ENCODE measurements at regions not wholly inside any gene's neighbourhood (a gene's known extent, or its start where the extent isn't known, plus 50 kb on each side); places are given as distances from the start of the nearest gene placed in this dataset.
"Not testable (repeated sequence)": the region's sequence is repeated elsewhere in the genome, so short reads cannot be mapped to it uniquely, and the experiment has no call there.

GRCh38 chr7:114148779-114149178 lies 230.0 kb upstream of the PPP1R3A start:
- Mint-ChIP-seq H3K4me1 (no peaks in the 10 kb centered on the region), H3K27ac (no peak overlapping the region), H3K36me3 (ENCODE audit: low read depth) (no peaks in the 10 kb centered on the region), H3K27me3 (no peaks in the 10 kb centered on the region), H3K4me3 (no peak overlapping the region), H3K9me3 (no peaks in the 10 kb centered on the region)
- no peak for DNase-seq
- ChIA-PET CTCF (no interaction called here), POLR2A (no interaction called here)
- no peak for TF ChIP-seq CTCF (IDR thresholded peaks at IDR 0.05)
- intact Hi-C loops (cut with micrococcal nuclease) = no loop called here
- no peak for ATAC-seq (ENCODE audit: low read depth)

DNA sequence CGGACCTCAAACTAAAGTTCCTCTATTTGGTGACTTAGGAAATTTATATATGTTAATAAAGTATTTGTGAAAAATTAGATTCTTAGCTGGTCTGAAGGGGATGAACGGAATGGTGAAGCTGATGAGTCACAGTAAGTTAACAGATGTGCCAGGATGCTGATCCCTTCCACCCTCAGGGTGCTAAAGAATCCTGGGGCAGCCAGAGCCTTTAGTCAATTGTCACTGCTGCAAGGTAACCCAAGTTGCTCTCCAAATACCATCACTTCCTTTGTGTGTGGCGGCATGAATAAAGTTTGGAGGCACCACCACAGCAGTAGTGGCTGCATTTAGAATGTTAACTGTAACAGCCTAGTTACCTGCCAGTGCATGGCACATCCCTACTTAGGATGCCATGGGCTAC lies 222.6 kb upstream of the PPP1R3A start:
- ATAC-seq (ENCODE audit: low read depth) = no peak
- no peak for TF ChIP-seq CTCF (IDR thresholded peaks at IDR 0.05)

GRCh38 chr7:114140561-114140960 lies 221.8 kb upstream of the PPP1R3A start:
- Mint-ChIP-seq H3K4me1 (no peaks in the 10 kb centered on the region), H3K9me3 (no peaks in the 10 kb centered on the region), H3K27ac (no peak overlapping the region), H3K36me3 (ENCODE audit: low read depth) (no peaks in the 10 kb centered on the region), H3K27me3 (no peaks in the 10 kb centered on the region), H3K4me3 (no peak overlapping the region)
- ATAC-seq (ENCODE audit: low read depth) (no peak), DNase-seq (no peak)
- POLR2A ChIA-PET = no interaction called here
- intact Hi-C loops (cut with micrococcal nuclease) = no loop called here
- TF ChIP-seq CTCF (IDR thresholded peaks at IDR 0.05) = no peak
- CTCF ChIA-PET = no interaction called here

More for the DNA sequence above, 222.6 kb upstream of the PPP1R3A start:
- intact Hi-C loops (cut with micrococcal nuclease) = no loop called here
- Mint-ChIP-seq H3K4me3 (no peak overlapping the region), H3K27me3 (no peaks in the 10 kb centered on the region), H3K36me3 (ENCODE audit: low read depth) (no peaks in the 10 kb centered on the region), H3K4me1 (no peaks in the 10 kb centered on the region), H3K27ac (no peak overlapping the region), H3K9me3 (no peaks in the 10 kb centered on the region)
- POLR2A ChIA-PET = no interaction called here
- CTCF ChIA-PET = no interaction called here
- no peak for DNase-seq

DNA sequence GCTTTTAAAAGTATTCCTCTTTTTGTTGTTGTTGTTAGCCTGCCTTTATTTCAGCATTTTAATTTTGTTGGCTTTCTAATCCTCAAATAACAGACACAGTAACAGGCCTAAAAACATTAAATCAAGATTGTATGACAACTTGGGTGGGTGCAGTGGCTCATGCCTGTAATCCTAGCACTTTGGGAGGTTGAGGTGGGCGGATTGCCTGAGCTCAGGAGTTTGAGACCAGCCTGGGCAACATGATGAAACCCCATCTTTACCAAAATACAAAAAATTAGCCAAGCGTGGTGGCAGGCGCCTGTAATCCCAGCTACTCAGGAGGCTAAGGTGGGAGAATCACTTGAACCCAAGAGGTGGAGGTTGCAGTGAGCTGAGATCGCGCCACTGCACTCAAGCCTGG lies 220.9 kb upstream of the PPP1R3A start:
- H3K9me3 Mint-ChIP-seq; POLR2A ChIA-PET; ATAC-seq (ENCODE audit: low read depth); intact Hi-C loops (cut with micrococcal nuclease); CTCF ChIA-PET; H3K36me3 Mint-ChIP-seq (ENCODE audit: low read depth); H3K4me3 Mint-ChIP-seq; H3K4me1 Mint-ChIP-seq; H3K27me3 Mint-ChIP-seq; H3K27ac Mint-ChIP-seq; DNase-seq: not testable (repeated sequence)

GRCh38 chr7:114138587-114138986 lies 219.8 kb upstream of the PPP1R3A start:
- DNase-seq (no peak), ATAC-seq (ENCODE audit: low read depth) (no peak)
- intact Hi-C loops (cut with micrococcal nuclease) = no loop called here
- H3K27ac Mint-ChIP-seq = no peak overlapping the region
- ChIA-PET CTCF (no interaction called here), POLR2A (no interaction called here)
- H3K4me1 Mint-ChIP-seq = no peaks in the 10 kb centered on the region
- no peaks in the 10 kb centered on the region for H3K27me3 Mint-ChIP-seq
- H3K4me3 Mint-ChIP-seq = no peak overlapping the region
- no peaks in the 10 kb centered on the region for H3K36me3 Mint-ChIP-seq (ENCODE audit: low read depth)
- no peak for TF ChIP-seq CTCF (IDR thresholded peaks at IDR 0.05)
- no peaks in the 10 kb centered on the region for H3K9me3 Mint-ChIP-seq

GRCh38 chr7:114133717-114134116 lies 214.9 kb upstream of the PPP1R3A start:
- POLR2A ChIA-PET = no interaction called here
- Mint-ChIP-seq H3K27ac (no peak overlapping the region), H3K36me3 (ENCODE audit: low read depth) (no peaks in the 10 kb centered on the region), H3K9me3 (no peaks in the 10 kb centered on the region), H3K4me1 (no peaks in the 10 kb centered on the region), H3K4me3 (no peak overlapping the region), H3K27me3 (peaks cover 3% of the 10 kb centered on the region)
- no peak for DNase-seq
- ATAC-seq (ENCODE audit: low read depth) = no peak
- CTCF ChIA-PET = no interaction called here
- intact Hi-C loops (cut with micrococcal nuclease) = no loop called here
- TF ChIP-seq CTCF (IDR thresholded peaks at IDR 0.05) = no peak
